ENCODE measurements at regions not wholly inside any gene's neighbourhood (a gene's known extent, or its start where the extent isn't known, plus 50 kb on each side); places are given as distances from the start of the nearest gene placed in this dataset.

GRCh38 chr10:88082806-88083596 lies 219.6 kb downstream of the PTEN start:
- DNase-seq (ENCODE audit: low spot score), result no peak

- DNase-seq (ENCODE audit: low spot score), result no peak
Observed at GRCh38 chr10:88083597-88083989, 220.2 kb downstream of the PTEN start.

GRCh38 chr10:88086187-88086960 lies 222.9 kb downstream of the PTEN start:
- no peak for DNase-seq (ENCODE audit: low spot score)

GRCh38 chr10:88088441-88089340 lies 225.3 kb downstream of the PTEN start:
- no peak for DNase-seq (ENCODE audit: low spot score)

- no peak for DNase-seq (ENCODE audit: low spot score)
Observed at GRCh38 chr10:88089498-88089897, 226.1 kb downstream of the PTEN start.

- no peak for DNase-seq (ENCODE audit: low spot score)
Observed at GRCh38 chr10:88090568-88091214, 227.3 kb downstream of the PTEN start.

- DNase-seq (ENCODE audit: low spot score), result no peak
Observed at GRCh38 chr10:88091490-88092061, 228.2 kb downstream of the PTEN start.

GRCh38 chr10:88092265-88092664 lies 228.8 kb downstream of the PTEN start:
- no peak for DNase-seq (ENCODE audit: low spot score)

GRCh38 chr10:88092973-88093372 lies 229.5 kb downstream of the PTEN start:
- DNase-seq (ENCODE audit: low spot score), result no peak

- no peak for DNase-seq (ENCODE audit: low spot score)
Observed at GRCh38 chr10:88094795-88095194, 231.4 kb downstream of the PTEN start.

GRCh38 chr10:88095223-88095721 lies 231.8 kb downstream of the PTEN start:
- no peak for DNase-seq (ENCODE audit: low spot score)

- no peak for DNase-seq (ENCODE audit: low spot score)
Observed at GRCh38 chr10:88095778-88096431, 232.5 kb downstream of the PTEN start.

GRCh38 chr10:88097092-88097516 lies 233.7 kb downstream of the PTEN start:
- DNase-seq (ENCODE audit: low spot score), result no peak

- no peak for DNase-seq (ENCODE audit: low spot score)
Observed at GRCh38 chr10:88097536-88097935, 234.1 kb downstream of the PTEN start.

GRCh38 chr10:88100281-88100680 lies 236.9 kb downstream of the PTEN start:
- DNase-seq (ENCODE audit: low spot score), result no peak

- no peak for DNase-seq (ENCODE audit: low spot score)
Observed at GRCh38 chr10:88101666-88102065, 238.2 kb downstream of the PTEN start.

GRCh38 chr10:88103576-88103975 lies 240.2 kb downstream of the PTEN start:
- no peak for DNase-seq (ENCODE audit: low spot score)

- DNase-seq (ENCODE audit: low spot score), result no peak
Observed at GRCh38 chr10:88104223-88104622, 240.8 kb downstream of the PTEN start.

- DNase-seq (ENCODE audit: low spot score), result no peak
Observed at GRCh38 chr10:88106366-88106765, 242.9 kb downstream of the PTEN start.

- DNase-seq (ENCODE audit: low spot score), result no peak
Observed at GRCh38 chr10:88107296-88108097, 244.1 kb downstream of the PTEN start.
